HG03066 (cell line): ENCODE measurements at regions not wholly inside any gene's neighbourhood (a gene's known extent, or its start where the extent isn't known, plus 50 kb on each side); places are given as distances from the start of the nearest gene placed in this dataset.

Source experiments
- ATAC-seq: cut with Tn5 transposase; IDR thresholded peaks from one replicate; pipeline ENCODE4 v1.9.1; 2021; ENCODE audit warnings: low read depth; ENCODE audit not compliant: unreplicated experiment

DNA sequence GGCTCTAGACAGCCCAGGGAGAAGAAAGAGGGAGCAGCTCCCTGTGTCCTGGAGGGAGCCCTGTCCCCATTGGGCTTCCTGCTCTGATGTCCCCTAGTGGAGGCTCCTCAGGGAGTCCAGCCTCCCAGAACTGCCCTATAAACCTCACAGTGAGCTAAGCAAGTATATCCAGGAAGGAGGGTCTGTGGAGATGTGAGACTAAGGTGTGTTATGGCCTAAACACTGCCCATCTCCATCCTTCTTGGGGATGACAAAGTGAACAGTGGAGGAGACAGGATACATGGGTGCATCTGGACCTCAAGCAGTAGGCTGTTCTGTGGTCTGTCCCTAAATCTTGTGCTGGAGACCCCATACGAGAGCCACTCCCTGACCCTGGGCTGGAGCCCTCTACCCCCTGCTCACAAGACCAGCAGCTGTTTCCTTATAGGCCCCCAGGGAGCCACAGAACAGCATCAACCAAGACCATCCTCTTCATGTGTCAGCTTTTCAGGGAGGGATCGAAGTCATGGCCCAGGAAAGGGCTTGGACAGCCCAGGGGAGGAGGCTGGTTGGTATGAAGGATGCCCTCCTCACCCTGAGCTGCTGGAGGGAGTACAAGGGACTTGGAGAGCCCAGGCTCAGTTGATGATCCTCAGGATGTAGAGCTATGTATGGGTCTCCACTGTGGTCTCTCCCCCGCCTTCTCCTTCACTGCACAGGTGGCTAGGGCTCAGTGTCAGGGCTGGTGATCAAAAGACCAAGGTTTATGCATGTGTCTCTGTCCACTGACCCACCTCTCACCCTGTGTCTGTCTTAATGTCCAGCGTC, 49.7 kb upstream of the TOP3B start:
- no peak for ATAC-seq
